Glutamatergic neuron (in vitro differentiated cells): ENCODE measurements at regions not wholly inside any gene's neighbourhood (a gene's known extent, or its start where the extent isn't known, plus 50 kb on each side); places are given as distances from the start of the nearest gene placed in this dataset.

Source experiments
- DNase-seq: peaks from one replicate; pipeline ENCODE4 v3.0.0; 2022
- H3K27ac Mint-ChIP-seq: one replicate; pipeline ENCODE4 v1.8.0; 2020; ENCODE audit warnings: mild to moderate bottlenecking, mixed read lengths, inconsistent platforms; ENCODE audit not compliant: unreplicated experiment
- H3K27me3 Mint-ChIP-seq: one replicate; pipeline ENCODE4 v1.8.0; 2020; ENCODE audit warnings: mild to moderate bottlenecking, moderate library complexity, mixed read lengths, inconsistent platforms; ENCODE audit not compliant: unreplicated experiment
- H3K36me3 Mint-ChIP-seq: one replicate; pipeline ENCODE4 v1.8.0; 2020; ENCODE audit warnings: mild to moderate bottlenecking, mixed read lengths, inconsistent platforms; ENCODE audit not compliant: unreplicated experiment
- H3K4me1 Mint-ChIP-seq: one replicate; pipeline ENCODE4 v1.8.0; 2020; ENCODE audit warnings: mild to moderate bottlenecking, low read depth, mixed read lengths, inconsistent platforms; ENCODE audit not compliant: unreplicated experiment
- H3K4me3 Mint-ChIP-seq: one replicate; pipeline ENCODE4 v1.8.0; 2020; ENCODE audit warnings: mild to moderate bottlenecking, mixed read lengths, inconsistent platforms; ENCODE audit not compliant: unreplicated experiment
- H3K9me3 Mint-ChIP-seq: one replicate; pipeline ENCODE4 v1.8.0; 2020; ENCODE audit warnings: mild to moderate bottlenecking, moderate library complexity, mixed read lengths, inconsistent platforms; ENCODE audit not compliant: unreplicated experiment
- CTCF ChIP-seq: fragments of 200-600 bp; sonication (generic); IDR thresholded peaks from one replicate; pipeline ENCODE4 v1.5.0; 2021; ENCODE audit not compliant: partially characterized antibody, unreplicated experiment

- Mint-ChIP-seq H3K4me1 (peaks cover 42% of the 10 kb centered on the region), H3K27ac (no peak overlapping the region), H3K4me3 (no peak overlapping the region), H3K27me3 (peaks cover 4% of the 10 kb centered on the region), H3K36me3 (no peaks in the 10 kb centered on the region), H3K9me3 (peaks cover 9% of the 10 kb centered on the region)
- no peak for TF ChIP-seq CTCF
- DNase-seq: no peak
These were observed 78.7 kb upstream of the SVIL start for GRCh38 chr10:29713450-29713849.

- peaks cover 4% of the 10 kb centered on the region for H3K27me3 Mint-ChIP-seq
- peak; percentile 62 for DNase-seq
- peaks cover 42% of the 10 kb centered on the region for H3K4me1 Mint-ChIP-seq
- peak overlapping the region; percentile 86 for H3K27ac Mint-ChIP-seq
- H3K4me3 Mint-ChIP-seq: peak overlapping the region; percentile 66
- H3K9me3 Mint-ChIP-seq: peaks cover 10% of the 10 kb centered on the region
- peaks cover 2% of the 10 kb centered on the region for H3K36me3 Mint-ChIP-seq
- TF ChIP-seq CTCF: no peak
These were observed 77.3 kb upstream of the SVIL start for GRCh38 chr10:29712108-29712507.

GRCh38 chr10:29710128-29710527, 75.4 kb upstream of the SVIL start:
- DNase-seq: no peak
- H3K36me3 Mint-ChIP-seq: peaks cover 13% of the 10 kb centered on the region
- H3K4me1 Mint-ChIP-seq: peaks cover 35% of the 10 kb centered on the region
- H3K27me3 Mint-ChIP-seq: peaks cover 4% of the 10 kb centered on the region
- no peak for TF ChIP-seq CTCF
- H3K9me3 Mint-ChIP-seq: peaks cover 21% of the 10 kb centered on the region
- H3K27ac Mint-ChIP-seq: no peak overlapping the region
- H3K4me3 Mint-ChIP-seq: no peak overlapping the region

- no peak overlapping the region for H3K27ac Mint-ChIP-seq
- no peak overlapping the region for H3K4me3 Mint-ChIP-seq
- peaks cover 6% of the 10 kb centered on the region for H3K27me3 Mint-ChIP-seq
- H3K4me1 Mint-ChIP-seq: peaks cover 38% of the 10 kb centered on the region
- H3K9me3 Mint-ChIP-seq: peaks cover 21% of the 10 kb centered on the region
- H3K36me3 Mint-ChIP-seq: peaks cover 13% of the 10 kb centered on the region
- no peak for TF ChIP-seq CTCF
- no peak for DNase-seq
These were observed 74.8 kb upstream of the SVIL start for GRCh38 chr10:29709484-29710002.

- no peak for TF ChIP-seq CTCF
- H3K4me1 Mint-ChIP-seq: peaks cover 47% of the 10 kb centered on the region
- peak overlapping the region; percentile 74 for H3K4me3 Mint-ChIP-seq
- peak overlapping the region; percentile 99 for H3K27ac Mint-ChIP-seq
- DNase-seq: peak; percentile 76
- peaks cover 19% of the 10 kb centered on the region for H3K27me3 Mint-ChIP-seq
- peaks cover 29% of the 10 kb centered on the region for H3K9me3 Mint-ChIP-seq
- peaks cover 18% of the 10 kb centered on the region for H3K36me3 Mint-ChIP-seq
These were observed 68.5 kb upstream of the SVIL start for GRCh38 chr10:29703271-29703670.
